ENCODE measurements at regions not wholly inside any gene's neighbourhood (a gene's known extent, or its start where the extent isn't known, plus 50 kb on each side); places are given as distances from the start of the nearest gene placed in this dataset.

DNA sequence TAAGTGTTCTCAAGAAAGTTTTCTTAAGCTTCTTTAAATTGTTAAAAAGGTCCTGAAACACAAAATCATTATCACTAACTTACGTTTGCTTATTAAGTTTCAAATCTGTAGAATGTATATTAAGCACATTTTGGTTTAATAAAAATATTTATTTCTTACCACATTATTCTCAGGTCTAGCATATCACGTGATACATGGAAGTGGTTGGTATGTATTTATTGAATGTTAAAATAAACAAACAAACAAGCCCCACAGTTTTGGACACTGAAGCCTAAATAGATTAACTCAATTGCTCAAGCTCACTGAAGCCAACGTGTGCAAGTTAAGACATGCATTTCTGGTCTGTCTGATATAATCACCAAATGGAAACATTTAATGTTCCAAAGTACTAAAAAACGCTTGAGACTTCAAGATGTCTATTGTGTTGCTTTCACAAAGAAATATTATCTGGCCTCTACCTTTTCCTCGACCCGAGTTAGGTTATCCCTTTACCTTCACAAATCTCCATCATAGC, 1136.9 kb downstream of the TAF11L14 start:
- CTCF ChIA-PET, result interaction anchor here (1.1 to 2.2 kb wide), 3 partner anchors 10 to 305 kb away, joined by 3 to 9 read pairs (median 3); no protein-coding TSS in a partner anchor
- TF ChIP-seq, protein P1, sequence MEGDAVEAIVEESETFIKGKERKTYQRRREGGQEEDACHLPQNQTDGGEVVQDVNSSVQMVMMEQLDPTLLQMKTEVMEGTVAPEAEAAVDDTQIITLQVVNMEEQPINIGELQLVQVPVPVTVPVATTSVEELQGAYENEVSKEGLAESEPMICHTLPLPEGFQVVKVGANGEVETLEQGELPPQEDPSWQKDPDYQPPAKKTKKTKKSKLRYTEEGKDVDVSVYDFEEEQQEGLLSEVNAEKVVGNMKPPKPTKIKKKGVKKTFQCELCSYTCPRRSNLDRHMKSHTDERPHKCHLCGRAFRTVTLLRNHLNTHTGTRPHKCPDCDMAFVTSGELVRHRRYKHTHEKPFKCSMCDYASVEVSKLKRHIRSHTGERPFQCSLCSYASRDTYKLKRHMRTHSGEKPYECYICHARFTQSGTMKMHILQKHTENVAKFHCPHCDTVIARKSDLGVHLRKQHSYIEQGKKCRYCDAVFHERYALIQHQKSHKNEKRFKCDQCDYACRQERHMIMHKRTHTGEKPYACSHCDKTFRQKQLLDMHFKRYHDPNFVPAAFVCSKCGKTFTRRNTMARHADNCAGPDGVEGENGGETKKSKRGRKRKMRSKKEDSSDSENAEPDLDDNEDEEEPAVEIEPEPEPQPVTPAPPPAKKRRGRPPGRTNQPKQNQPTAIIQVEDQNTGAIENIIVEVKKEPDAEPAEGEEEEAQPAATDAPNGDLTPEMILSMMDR (IDR thresholded peaks at IDR 0.05; ENCODE audit: control extremely low read depth, extremely low read depth, low read depth, missing control alignments), result no peak
- no peak for DNase-seq (ENCODE audit: extremely low spot score)
- POLR2A ChIA-PET, result no interaction called here

DNA sequence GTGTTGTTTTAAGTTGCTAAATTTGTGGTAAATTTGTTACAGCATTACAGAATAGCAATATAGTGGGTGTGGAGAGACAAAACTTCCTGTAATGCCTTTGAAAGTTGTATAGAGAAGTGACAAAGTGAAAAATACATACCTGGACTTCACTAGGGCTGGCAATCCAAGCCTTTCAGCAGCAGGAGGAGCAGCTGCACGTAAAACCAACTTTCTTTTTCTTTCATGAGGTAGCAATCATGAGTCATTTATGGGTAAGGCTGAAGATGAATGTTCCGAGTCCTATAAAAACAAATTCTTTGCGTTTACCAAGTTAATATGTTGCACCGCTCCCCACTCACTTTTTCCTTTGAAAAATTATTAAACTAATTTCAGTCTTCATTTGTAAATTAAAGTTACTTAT, 1138.2 kb downstream of the TAF11L14 start:
- TF ChIP-seq, protein P1 (IDR thresholded peaks at IDR 0.05; ENCODE audit: control extremely low read depth, extremely low read depth, low read depth, missing control alignments), result peak; percentile 41
- DNase-seq (ENCODE audit: extremely low spot score), result no peak
- ChIA-PET POLR2A (no interaction called here), CTCF (interaction anchor here (1.1 to 2.2 kb wide), 2 partner anchors 9 to 17 kb away, joined by 3 to 9 read pairs; no protein-coding TSS in a partner anchor)

DNA sequence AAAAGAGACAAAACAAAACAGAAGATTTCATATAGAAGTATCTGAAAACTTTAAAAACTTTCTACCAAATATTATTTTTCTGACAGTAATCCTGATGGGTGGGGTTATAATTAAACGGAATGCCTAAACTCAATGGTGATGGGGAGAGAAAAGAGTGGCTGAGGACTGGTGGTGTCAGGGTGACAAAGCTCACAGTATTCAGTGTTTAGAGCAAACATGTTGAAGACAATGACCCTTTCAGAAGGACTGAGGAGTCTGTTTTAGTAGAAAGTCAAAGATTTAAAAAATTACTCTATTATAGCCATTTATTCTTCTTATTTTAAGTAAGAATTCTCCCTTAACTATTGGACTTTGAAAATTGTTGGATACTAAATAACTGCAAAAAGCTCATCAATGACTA, 1144.0 kb downstream of the TAF11L14 start:
- TF ChIP-seq, protein P1 (IDR thresholded peaks at IDR 0.05; ENCODE audit: control extremely low read depth, extremely low read depth, low read depth, missing control alignments), result no peak
- DNase-seq (ENCODE audit: extremely low spot score), result no peak
- ChIA-PET POLR2A (no interaction called here), CTCF (interaction anchor here (1.4 kb wide), 1 partner anchor 11 kb away, joined by 3 read pairs; no protein-coding TSS in a partner anchor)

DNA sequence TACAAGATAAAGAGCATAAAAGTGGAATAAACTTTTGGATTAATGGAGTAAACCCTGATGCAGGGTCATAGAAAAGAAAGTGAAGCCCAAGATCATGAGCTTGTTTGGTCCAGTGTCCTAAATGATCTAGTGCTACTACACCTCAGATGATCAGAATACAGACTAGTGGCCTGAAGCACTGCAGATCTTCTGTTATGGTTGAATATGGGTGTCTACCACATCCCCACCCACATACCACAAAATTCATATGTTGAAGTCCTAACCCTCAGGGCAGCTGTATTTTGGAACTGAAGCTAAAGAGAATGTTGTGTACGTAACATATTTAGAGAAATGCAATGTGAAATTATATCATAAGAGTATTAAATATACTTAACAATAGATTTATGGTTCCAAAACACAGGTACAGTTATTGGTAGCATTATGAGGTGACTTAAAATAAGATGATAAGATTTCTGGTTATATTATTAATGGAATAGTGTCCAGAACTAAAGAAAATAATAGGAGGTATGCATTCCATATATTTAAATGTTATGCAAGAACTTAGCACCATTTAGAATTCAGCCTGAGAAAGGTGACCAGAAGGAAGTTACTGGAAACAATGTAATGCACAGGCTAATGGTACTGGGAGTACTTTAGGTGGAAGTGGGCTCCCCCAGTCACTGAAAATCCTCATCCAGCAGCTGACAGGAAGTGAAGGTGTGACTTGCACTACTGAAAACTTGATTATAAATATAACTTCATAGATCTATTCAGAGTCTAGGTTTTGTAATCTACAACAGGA, 1155.1 kb downstream of the TAF11L14 start:
- TF ChIP-seq, protein P1 (IDR thresholded peaks at IDR 0.05; ENCODE audit: control extremely low read depth, extremely low read depth, low read depth, missing control alignments), result no peak
- no peak for DNase-seq (ENCODE audit: extremely low spot score)
- ChIA-PET CTCF (interaction anchor here (1.1 to 1.5 kb wide), 3 partner anchors 11 to 17 kb away, joined by 3 to 4 read pairs (median 3); no protein-coding TSS in a partner anchor), POLR2A (no interaction called here)

DNA sequence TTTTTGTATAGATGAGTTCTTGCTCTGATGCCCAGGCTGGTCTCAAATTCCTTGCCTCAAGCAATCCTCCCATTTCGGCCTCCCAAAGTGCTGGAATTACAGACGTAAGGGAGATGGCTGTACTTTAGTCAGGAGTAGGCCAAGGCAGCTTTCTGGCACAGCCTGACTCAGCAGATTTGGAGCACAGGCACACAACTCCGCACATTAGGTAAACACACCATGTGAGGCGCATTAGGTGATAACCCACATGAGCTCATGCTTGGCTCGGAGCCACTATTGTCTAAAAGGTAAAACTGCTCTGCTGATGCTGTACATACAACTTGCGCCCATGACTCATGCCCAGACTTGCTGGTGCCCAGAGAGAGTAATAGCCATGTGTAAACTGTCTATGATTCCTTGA, 1157.9 kb downstream of the TAF11L14 start:
- POLR2A ChIA-PET, result no interaction called here
- DNase-seq (ENCODE audit: extremely low spot score), result no peak
- CTCF ChIA-PET, result interaction anchor here (1.2 to 1.6 kb wide), 3 partner anchors 10 to 67 kb away, joined by 3 read pairs; no protein-coding TSS in a partner anchor
- TF ChIP-seq, protein P1 (IDR thresholded peaks at IDR 0.05; ENCODE audit: control extremely low read depth, extremely low read depth, low read depth, missing control alignments), result no peak

DNA sequence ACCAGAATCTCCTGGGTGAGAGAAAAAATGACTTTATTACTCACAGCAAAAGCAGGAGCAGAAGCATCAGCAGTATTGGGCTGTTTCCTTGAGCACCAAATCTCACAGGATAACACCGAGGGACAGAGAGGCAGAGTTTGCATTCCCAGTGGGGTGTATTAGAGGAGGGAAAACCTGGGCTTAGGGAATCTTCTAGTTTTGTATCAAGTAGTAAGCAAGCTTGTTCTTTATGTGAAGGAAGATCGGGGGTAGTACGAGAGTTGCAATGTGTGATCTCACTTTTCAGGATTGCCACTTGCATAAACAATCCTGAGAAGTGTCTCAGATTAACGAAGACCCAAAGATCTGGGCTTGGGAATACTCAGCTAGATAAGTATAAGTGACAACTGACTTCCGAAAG, 1163.0 kb downstream of the TAF11L14 start:
- POLR2A ChIA-PET, result interaction anchor here (0.6 kb wide), 1 partner anchor 22 kb away, joined by 3 read pairs; no protein-coding TSS in a partner anchor

More for the DNA sequence above, 1163.0 kb downstream of the TAF11L14 start:
- CTCF ChIA-PET, result no interaction called here
- TF ChIP-seq, protein P1 (IDR thresholded peaks at IDR 0.05; ENCODE audit: control extremely low read depth, extremely low read depth, low read depth, missing control alignments), result no peak
- no peak for DNase-seq (ENCODE audit: extremely low spot score)
